ENCODE measurements at regions not wholly inside any gene's neighbourhood (a gene's known extent, or its start where the extent isn't known, plus 50 kb on each side); places are given as distances from the start of the nearest gene placed in this dataset.

DNA sequence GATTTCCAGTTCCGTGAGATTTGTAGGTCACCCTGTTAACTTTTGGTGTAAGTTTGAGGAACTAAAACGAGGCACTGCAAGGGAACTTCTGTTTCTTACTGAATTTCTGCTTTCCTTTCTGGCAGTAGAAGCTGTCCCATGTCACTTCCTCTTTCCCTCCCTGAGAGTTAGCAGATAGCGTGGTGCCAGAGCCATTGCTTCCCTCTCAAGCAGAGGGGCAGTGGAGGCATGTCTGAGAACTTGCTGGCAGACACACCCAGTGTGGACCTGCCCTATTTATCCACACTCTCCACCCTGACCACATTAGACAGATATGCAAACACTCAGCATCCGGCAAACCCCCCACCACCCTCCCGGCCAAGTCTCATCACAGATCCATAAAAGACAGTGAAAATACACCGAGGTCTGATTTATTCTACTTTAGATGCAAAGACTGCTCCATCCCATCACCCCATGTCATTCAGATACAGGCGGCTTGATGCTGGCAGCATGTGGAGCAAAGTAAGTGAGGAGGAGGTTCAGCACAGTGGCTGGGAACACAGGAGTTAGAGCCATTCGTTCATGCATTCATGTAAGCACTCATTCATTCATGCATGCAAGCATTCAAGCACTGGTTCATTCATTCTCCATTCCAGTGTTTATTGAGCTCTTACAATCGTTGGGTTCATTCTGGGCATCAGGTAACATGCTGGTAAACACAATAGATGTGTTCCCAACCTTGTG lies 324.7 kb downstream of the SHQ1 start:
- no peaks in the 10 kb centered on the region for H3K79me2 ChIP-seq (ENCODE audit: control insufficient read depth in 1 of 2, insufficient read depth in 2 of 2, low read length in 2 of 2)
- no peak overlapping the region for H2BK15ac ChIP-seq (ENCODE audit: low read length)
- H4K20me1 ChIP-seq (replicated peaks in 1 of 2; ENCODE audit: control insufficient read depth in 1 of 2, insufficient read depth in 2 of 2, low read length in 2 of 2): no peaks in the 10 kb centered on the region
- H3K9ac ChIP-seq (replicated peaks in 1 of 4; ENCODE audit: extremely low read depth in 1 of 4, low read depth in 3 of 4, low read length in 3 of 4): no peak overlapping the region
- peak overlapping the region; percentile 87 for H2AFZ ChIP-seq (ENCODE audit: low read length)
- no peaks in the 10 kb centered on the region for H3K36me3 ChIP-seq (ENCODE audit: control insufficient read depth in 2 of 4, insufficient read depth in 4 of 4, low read length in 3 of 4)
- ChIA-PET POLR2A (ENCODE audit: partially characterized antibody) (no interaction called here), CTCF (ENCODE audit: partially characterized antibody) (no interaction called here)
- no peaks in the 10 kb centered on the region for H3K9me3 ChIP-seq (ENCODE audit: insufficient read depth in 2 of 2, low read depth in 1 of 2, low read length in 1 of 2)
- no peak overlapping the region for H3K27ac ChIP-seq (ENCODE audit: low read depth, low read length)
- no peak overlapping the region for H2BK12ac ChIP-seq (ENCODE audit: low read depth, low read length)
- DNase-seq (ENCODE audit: low read depth in 1 of 2, low spot score in 2 of 2) (no peak), FAIRE-seq (no peak)
- no peaks in the 10 kb centered on the region for H3K4me1 ChIP-seq (replicated peaks in 1 of 4; ENCODE audit: control insufficient read depth in 3 of 4, insufficient read depth in 4 of 4, low read length in 3 of 4)
- no peak overlapping the region for H3K14ac ChIP-seq (ENCODE audit: insufficient read length)
- H2AK5ac ChIP-seq (ENCODE audit: low read depth, low read length): no peak overlapping the region
- no peaks in the 10 kb centered on the region for H3K23me2 ChIP-seq (ENCODE audit: low read depth, low read length)
- no peaks in the 10 kb centered on the region for H3K27me3 ChIP-seq (replicated peaks in 1 of 4; ENCODE audit: control insufficient read depth in 3 of 4, extremely low read depth in 1 of 4, insufficient read depth in 3 of 4, low read length in 3 of 4)
- no peak overlapping the region for H2BK120ac ChIP-seq (replicated peaks; ENCODE audit: low read depth, low read length)
- H3K4ac ChIP-seq (replicated peaks; ENCODE audit: insufficient read length, low read depth, low read length): no peak overlapping the region
- H3K56ac ChIP-seq (replicated peaks; ENCODE audit: insufficient read length, low read depth, low read length): no peak overlapping the region
- TF ChIP-seq TBP (IDR thresholded peaks at IDR 0.05; ENCODE audit: low read depth, low read length): no peak
- TF ChIP-seq GTF2F1 (IDR thresholded peaks at IDR 0.05; ENCODE audit: borderline replicate concordance, low read depth, low read length): no peak
- TF ChIP-seq NANOG (IDR thresholded peaks at IDR 0.05; ENCODE audit: insufficient read depth, low read depth, low read length, poor library complexity, severe bottlenecking): no peak
- no peak overlapping the region for H3K4me2 ChIP-seq (ENCODE audit: insufficient read depth in 1 of 2, low read depth in 2 of 2, low read length in 2 of 2)
- H3K18ac ChIP-seq (ENCODE audit: extremely low read depth, low read length): no peak overlapping the region
- no peak overlapping the region for H2BK5ac ChIP-seq (ENCODE audit: low read depth, low read length)
- no peak overlapping the region for H3K4me3 ChIP-seq (ENCODE audit: extremely low read depth in 1 of 4, insufficient read depth in 2 of 4, low read depth in 3 of 4, low read length in 4 of 4)
- H3K79me1 ChIP-seq (ENCODE audit: low read depth, low read length): no peaks in the 10 kb centered on the region
- H4K8ac ChIP-seq (ENCODE audit: extremely low read depth, insufficient read depth, low read length): no peak overlapping the region
- H4K91ac ChIP-seq (replicated peaks; ENCODE audit: insufficient read length, low read length): no peak overlapping the region
- H4K5ac ChIP-seq (ENCODE audit: insufficient read length, low read depth, low read length): no peak overlapping the region
- no peak overlapping the region for H2BK20ac ChIP-seq (ENCODE audit: low read length)
- 75% methylated on average over 9 of the region's 9 CpGs; no CpG with 5 or more reads in 1 of the 2 experiments for WGBS, 2 experiments (ENCODE audit: extremely low coverage in 1 of 2, insufficient coverage in 1 of 2, insufficient read length in 1 of 2, insufficient replicate concordance in 2 of 2, low coverage in 1 of 2, low lambda C conversion rate in 2 of 2, missing lambda C conversion rate in 1 of 2)
- H3K23ac ChIP-seq (ENCODE audit: insufficient read length): no peak overlapping the region

All from H1 (cell line).